GM12891 (cell line): ENCODE measurements at regions not wholly inside any gene's neighbourhood (a gene's known extent, or its start where the extent isn't known, plus 50 kb on each side); places are given as distances from the start of the nearest gene placed in this dataset.

Experiments
- DNase-seq: peaks from one replicate; pipeline ENCODE4 v3.0.0; 2011; ENCODE audit warnings: low spot score; ENCODE audit not compliant: insufficient read length
- FAIRE-seq: peaks from 2 replicates; lab custom pipeline; 2011; peaks lifted over from hg19 to GRCh38; lab: Jason Lieb, UNC
- PAX5 ChIP-seq: IDR thresholded peaks from 2 replicates; pipeline ENCODE4 v1.6.1; 2011; ENCODE audit warnings: low read length, moderate library complexity, mild to moderate bottlenecking; ENCODE audit not compliant: insufficient read depth, severe bottlenecking
- POLR2A ChIP-seq: IDR thresholded peaks from 2 replicates; pipeline ENCODE4 v1.6.1; 2011; ENCODE audit warnings: low read depth, low read length, control low read depth
- POLR2AphosphoS5 ChIP-seq: IDR thresholded peaks from 2 replicates; pipeline ENCODE4 v1.6.1; 2011; ENCODE audit warnings: low read depth, low read length, control low read depth
- POU2F2 ChIP-seq: IDR thresholded peaks from 2 replicates; pipeline ENCODE4 v1.6.1; 2011; ENCODE audit warnings: low read depth, mild to moderate bottlenecking, control low read depth, low read length, moderate library complexity
- SPI1 ChIP-seq: IDR thresholded peaks from 2 replicates; pipeline ENCODE4 v1.6.1; 2011; ENCODE audit warnings: low read depth, low read length, control low read depth
- TAF1 ChIP-seq: IDR thresholded peaks from 2 replicates; pipeline ENCODE4 v1.6.1; 2011; ENCODE audit warnings: low read depth, low read length, control low read depth

DNA sequence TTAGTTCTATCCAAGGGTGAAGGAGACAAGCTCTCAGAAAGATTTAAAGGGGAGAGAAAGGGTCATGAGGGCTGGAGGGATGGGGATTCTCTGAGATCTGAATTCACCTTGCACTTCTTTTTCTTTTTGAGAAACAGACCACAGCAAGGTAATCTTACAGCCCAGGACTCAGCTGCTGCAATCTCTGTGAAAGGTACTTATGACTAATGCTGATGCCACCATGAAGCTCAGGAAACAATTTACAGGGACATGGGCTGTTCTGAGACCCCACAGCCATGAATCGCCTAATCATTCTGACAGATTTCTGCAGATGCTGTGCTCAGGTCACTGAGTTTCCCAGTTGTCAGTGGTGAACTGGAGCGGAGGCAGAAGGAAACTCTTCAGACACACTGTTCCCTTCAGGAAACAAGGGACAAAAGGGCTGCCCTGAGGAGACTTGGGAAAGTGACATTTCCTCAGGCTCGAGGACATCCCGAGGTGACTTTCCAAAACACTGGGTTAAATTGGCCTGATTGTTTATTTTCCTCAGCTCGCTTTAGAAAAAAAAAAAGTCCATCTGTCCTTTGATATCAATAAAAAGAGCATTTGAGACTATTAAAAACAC, 103.8 kb upstream of the PLCB4 start:
- no peak for FAIRE-seq
- DNase-seq = no peak
- no peak for TF ChIP-seq POLR2AphosphoS5
- TF ChIP-seq POU2F2 = no peak
- TF ChIP-seq TAF1 = no peak
- TF ChIP-seq PAX5 = no peak
- no peak for TF ChIP-seq SPI1
- TF ChIP-seq POLR2A = no peak

DNA sequence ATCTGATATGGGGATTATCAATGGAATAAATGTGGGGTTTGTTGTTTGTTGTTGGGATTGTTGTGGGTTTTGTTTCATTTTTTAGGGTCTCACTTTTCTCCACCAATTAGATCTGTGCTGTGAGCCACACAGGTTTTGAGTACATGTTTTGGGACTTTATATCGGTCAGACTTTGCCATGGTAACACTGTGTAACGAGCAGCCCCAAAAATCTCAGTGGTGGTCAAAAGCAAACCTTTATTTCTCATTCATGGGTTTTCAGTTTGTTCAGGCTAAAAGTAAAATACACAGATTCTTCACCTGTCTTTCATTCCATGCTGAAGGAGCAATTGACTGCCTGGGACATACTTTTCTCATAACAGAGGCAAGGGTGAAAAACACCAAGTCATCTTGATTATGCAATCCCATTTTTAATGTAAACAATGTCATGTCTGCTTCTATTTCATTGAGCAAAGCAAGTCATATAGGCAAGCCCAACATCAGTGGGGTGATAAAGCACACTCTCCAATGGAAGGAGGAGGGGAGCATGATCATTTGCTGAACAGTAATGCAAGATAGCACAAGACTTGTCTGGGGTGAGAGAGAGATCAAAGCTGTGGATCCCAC, 101.1 kb upstream of the PLCB4 start:
- FAIRE-seq = no peak
- TF ChIP-seq POU2F2 (no peak), POLR2AphosphoS5 (no peak), TAF1 (no peak), PAX5 (no peak), POLR2A (no peak), SPI1 (no peak)
- no peak for DNase-seq

GRCh38 chr20:8969146-8969583, 99.7 kb upstream of the PLCB4 start:
- no peak for DNase-seq
- FAIRE-seq = no peak
- TF ChIP-seq POLR2A = no peak
- no peak for TF ChIP-seq SPI1
- TF ChIP-seq PAX5 = no peak
- TF ChIP-seq POU2F2 = no peak
- TF ChIP-seq POLR2AphosphoS5 = no peak
- TF ChIP-seq TAF1 = no peak

DNA sequence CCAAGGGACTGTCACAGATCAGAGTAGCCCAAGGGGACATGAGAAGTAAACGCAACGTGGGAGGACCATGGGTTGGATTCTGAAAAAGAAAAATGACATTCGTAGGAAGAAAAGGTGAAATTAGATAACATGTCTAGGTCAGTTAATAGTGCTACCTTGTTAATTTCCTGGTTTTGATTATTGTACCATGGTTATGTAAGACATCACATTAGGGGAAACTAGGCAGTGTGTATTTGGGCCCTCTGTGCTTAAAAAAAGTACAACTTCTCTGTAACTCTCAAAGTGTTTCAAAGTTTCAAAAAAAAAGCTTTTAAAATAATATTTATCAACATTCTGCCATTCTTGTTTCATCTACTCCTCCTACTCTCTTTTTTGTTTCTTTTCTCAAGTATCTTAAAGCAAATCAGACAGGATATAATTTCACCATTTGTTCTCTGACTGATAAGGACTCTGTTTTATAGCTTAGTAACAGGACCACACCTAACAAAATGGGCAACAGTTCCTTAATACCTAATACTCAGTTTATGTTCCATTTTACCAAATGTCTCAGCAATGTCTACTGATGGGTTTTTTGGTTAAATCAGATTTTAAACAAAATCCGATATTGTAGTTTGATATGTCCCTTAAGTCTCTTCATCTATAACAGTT, 97.1 kb upstream of the PLCB4 start:
- TF ChIP-seq POLR2A = no peak
- TF ChIP-seq POU2F2 = no peak
- no peak for TF ChIP-seq PAX5
- no peak for TF ChIP-seq TAF1
- TF ChIP-seq POLR2AphosphoS5 = no peak
- no peak for TF ChIP-seq SPI1
- DNase-seq = no peak
- FAIRE-seq = no peak

GRCh38 chr20:8972963-8973705, 95.8 kb upstream of the PLCB4 start:
- TF ChIP-seq POLR2A = no peak
- no peak for FAIRE-seq
- no peak for DNase-seq

GRCh38 chr20:8974009-8974708, 94.7 kb upstream of the PLCB4 start:
- no peak for FAIRE-seq
- no peak for DNase-seq
- TF ChIP-seq POLR2A = no peak
- no peak for TF ChIP-seq SPI1
- no peak for TF ChIP-seq POU2F2
- no peak for TF ChIP-seq PAX5
- no peak for TF ChIP-seq TAF1
- no peak for TF ChIP-seq POLR2AphosphoS5

DNA sequence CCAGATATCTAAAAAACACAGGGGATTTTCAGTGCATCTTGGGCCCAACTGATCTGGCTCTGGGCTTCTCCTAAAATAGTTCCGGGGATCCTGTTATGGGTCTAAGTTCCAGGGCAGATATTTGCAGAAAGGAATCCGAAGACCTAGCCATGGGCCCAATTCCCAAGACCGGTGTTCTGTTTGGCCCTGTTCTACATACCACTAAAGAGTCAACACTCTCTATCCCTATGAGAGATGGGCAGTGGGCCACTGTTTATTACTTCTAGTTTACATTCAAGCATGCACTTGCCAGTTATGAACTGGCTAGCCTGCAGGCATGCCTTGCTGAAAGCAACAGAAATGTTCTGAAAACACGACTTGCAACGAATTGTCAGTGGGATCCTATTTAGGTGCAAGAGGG, 87.4 kb upstream of the PLCB4 start:
- TF ChIP-seq POU2F2 (no peak), TAF1 (no peak), PAX5 (no peak), SPI1 (no peak), POLR2AphosphoS5 (no peak), POLR2A (no peak)
- DNase-seq (no peak), FAIRE-seq (no peak)

DNA sequence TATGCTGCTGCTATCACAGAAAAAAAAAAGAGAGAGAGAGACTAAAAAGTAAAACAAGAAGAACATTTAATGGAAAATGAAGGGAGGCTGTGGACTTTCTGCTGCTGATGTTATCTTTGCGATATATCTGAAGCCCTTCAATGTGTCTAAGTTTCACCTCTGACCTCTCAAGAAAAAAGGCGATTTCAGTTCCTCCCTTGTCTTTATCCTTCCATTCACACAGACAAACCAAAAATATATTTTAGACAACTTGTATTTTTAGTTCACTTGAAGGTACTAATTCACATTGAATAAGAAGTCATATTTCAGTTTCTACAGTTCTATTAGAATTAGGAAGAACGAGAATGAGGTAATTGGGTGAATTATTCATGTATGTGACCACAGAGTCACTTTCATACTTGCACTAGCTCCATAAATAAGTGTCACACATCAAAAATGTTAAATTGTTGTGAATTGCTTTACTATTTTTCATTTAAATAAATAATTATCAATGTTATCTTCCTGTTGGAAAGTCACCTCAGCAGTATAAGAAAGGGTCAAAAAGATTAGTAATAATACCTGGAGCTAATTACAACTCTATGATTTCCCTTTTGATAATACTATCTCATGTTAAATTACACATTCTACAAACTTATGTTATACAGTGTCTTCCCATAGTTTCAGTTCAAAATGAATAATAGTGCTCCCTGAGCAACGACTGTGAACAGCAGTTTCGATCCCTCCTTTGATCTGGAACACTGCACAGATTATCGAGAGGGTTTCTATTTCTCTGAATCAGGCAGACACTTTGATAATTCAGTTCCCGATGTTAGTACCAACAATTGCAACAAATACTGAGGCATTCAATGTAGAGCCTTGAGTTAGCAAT, 85.2 kb upstream of the PLCB4 start:
- DNase-seq (no peak), FAIRE-seq (no peak)
- TF ChIP-seq PAX5 (no peak), SPI1 (peak; percentile 62; the same call in 1 of the 2 replicates), POLR2A (no peak), TAF1 (no peak)

- TF ChIP-seq TAF1 (no peak), SPI1 (no peak), PAX5 (no peak), POLR2AphosphoS5 (no peak), POU2F2 (no peak), POLR2A (no peak)
- no peak for FAIRE-seq
- no peak for DNase-seq
Observed at GRCh38 chr20:8986631-8987030, 82.3 kb upstream of the PLCB4 start.
